ENCODE measurements at regions not wholly inside any gene's neighbourhood (a gene's known extent, or its start where the extent isn't known, plus 50 kb on each side); places are given as distances from the start of the nearest gene placed in this dataset.

- TF ChIP-seq EZH2phosphoT487 (IDR thresholded peaks at IDR 0.05; ENCODE audit: low read depth, severe bottlenecking, unreplicated experiment) (no peak), CTCF (IDR thresholded peaks at IDR 0.05; ENCODE audit: poor library complexity) (no peak)
Measured at GRCh38 chr3:135532021-135532420, 433.5 kb upstream of the PPP2R3A start.
